HL-60 (cell line): ENCODE measurements at regions not wholly inside any gene's neighbourhood (a gene's known extent, or its start where the extent isn't known, plus 50 kb on each side); places are given as distances from the start of the nearest gene placed in this dataset.

ENCODE experiments used
- DNase-seq, 2 experiments: peaks; one replicate each; pipeline ENCODE4 v3.0.0-alpha.2; 2010 to 2020; ENCODE audit warnings: low read depth in 1 of 2, low spot score in 1 of 2
- H3K27ac ChIP-seq: fragments of 250-450 bp; sonication (Bioruptor Pico); replicated peaks from 2 replicates; pipeline ENCODE4 v1.5.1; 2020; ENCODE audit warnings: mild to moderate bottlenecking, moderate library complexity
- H3K27me3 ChIP-seq: fragments of 250-450 bp; sonication (Bioruptor Pico); 2 replicates; pipeline ENCODE4 v1.5.1; 2021; ENCODE audit warnings: mild to moderate bottlenecking, moderate library complexity; ENCODE audit not compliant: insufficient read depth, poor library complexity, severe bottlenecking
- H3K4me3 ChIP-seq: replicated peaks from 2 replicates; pipeline ENCODE4 v1.5.1; 2011; ENCODE audit warnings: mild to moderate bottlenecking, control low read depth, low read length; ENCODE audit not compliant: insufficient read depth
- CTCF ChIP-seq: IDR thresholded peaks from one replicate; pipeline ENCODE4 v1.5.1; 2011; ENCODE audit warnings: low read length, control low read depth, inconsistent platforms; ENCODE audit not compliant: insufficient read depth
- GABPA ChIP-seq: IDR thresholded peaks from 2 replicates; pipeline ENCODE4 v1.6.1; 2012; ENCODE audit warnings: low read depth
- POLR2AphosphoS5 ChIP-seq: IDR thresholded peaks from 2 replicates; pipeline ENCODE4 v1.6.1; 2012; ENCODE audit warnings: low read depth
- SPI1 ChIP-seq: IDR thresholded peaks from 2 replicates; pipeline ENCODE4 v1.6.1; 2012; ENCODE audit warnings: low read depth, mild to moderate bottlenecking, borderline replicate concordance
- TF ChIP-seq, protein P1 (sequence below): IDR thresholded peaks from 2 replicates; pipeline ENCODE4 v1.6.1; 2012; ENCODE audit warnings: low read depth; ENCODE audit not compliant: insufficient replicate concordance

GRCh38 chr14:58724206-58724605 lies 86.4 kb downstream of the DACT1 start:
- Histone ChIP-seq H3K4me3 (no peak overlapping the region), H3K27me3 (no peaks in the 10 kb centered on the region), H3K27ac (no peak overlapping the region)
- TF ChIP-seq CTCF: no peak
- no peak for TF ChIP-seq SPI1
- TF ChIP-seq GABPA: no peak
- TF ChIP-seq, protein P1, sequence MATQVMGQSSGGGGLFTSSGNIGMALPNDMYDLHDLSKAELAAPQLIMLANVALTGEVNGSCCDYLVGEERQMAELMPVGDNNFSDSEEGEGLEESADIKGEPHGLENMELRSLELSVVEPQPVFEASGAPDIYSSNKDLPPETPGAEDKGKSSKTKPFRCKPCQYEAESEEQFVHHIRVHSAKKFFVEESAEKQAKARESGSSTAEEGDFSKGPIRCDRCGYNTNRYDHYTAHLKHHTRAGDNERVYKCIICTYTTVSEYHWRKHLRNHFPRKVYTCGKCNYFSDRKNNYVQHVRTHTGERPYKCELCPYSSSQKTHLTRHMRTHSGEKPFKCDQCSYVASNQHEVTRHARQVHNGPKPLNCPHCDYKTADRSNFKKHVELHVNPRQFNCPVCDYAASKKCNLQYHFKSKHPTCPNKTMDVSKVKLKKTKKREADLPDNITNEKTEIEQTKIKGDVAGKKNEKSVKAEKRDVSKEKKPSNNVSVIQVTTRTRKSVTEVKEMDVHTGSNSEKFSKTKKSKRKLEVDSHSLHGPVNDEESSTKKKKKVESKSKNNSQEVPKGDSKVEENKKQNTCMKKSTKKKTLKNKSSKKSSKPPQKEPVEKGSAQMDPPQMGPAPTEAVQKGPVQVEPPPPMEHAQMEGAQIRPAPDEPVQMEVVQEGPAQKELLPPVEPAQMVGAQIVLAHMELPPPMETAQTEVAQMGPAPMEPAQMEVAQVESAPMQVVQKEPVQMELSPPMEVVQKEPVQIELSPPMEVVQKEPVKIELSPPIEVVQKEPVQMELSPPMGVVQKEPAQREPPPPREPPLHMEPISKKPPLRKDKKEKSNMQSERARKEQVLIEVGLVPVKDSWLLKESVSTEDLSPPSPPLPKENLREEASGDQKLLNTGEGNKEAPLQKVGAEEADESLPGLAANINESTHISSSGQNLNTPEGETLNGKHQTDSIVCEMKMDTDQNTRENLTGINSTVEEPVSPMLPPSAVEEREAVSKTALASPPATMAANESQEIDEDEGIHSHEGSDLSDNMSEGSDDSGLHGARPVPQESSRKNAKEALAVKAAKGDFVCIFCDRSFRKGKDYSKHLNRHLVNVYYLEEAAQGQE: no peak
- no peak for TF ChIP-seq POLR2AphosphoS5
- no peak for DNase-seq

DNA sequence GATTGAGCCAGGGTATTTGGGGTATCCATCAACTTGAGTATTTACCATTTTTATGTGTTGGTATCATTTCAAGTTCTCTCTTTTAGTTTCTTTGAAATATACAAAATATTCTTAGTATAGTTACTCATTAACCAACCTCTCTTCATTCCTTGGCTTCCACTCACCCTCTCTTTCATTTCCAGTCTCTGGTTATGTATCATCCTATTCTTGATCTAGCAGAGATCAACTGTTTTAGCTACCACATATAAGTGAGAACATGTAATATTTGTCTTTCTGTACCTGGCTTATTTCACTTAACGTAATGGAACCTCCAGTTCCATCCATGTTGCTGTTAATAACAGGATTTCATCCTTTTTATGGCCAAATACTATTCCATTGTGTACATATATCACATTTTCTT lies 86.9 kb downstream of the DACT1 start:
- no peak overlapping the region for H3K27ac ChIP-seq
- no peak overlapping the region for H3K4me3 ChIP-seq
- no peaks in the 10 kb centered on the region for H3K27me3 ChIP-seq
- TF ChIP-seq GABPA (no peak), POLR2AphosphoS5 (no peak), SPI1 (no peak), CTCF (no peak)
- TF ChIP-seq, protein P1: no peak
- no peak for DNase-seq

DNA sequence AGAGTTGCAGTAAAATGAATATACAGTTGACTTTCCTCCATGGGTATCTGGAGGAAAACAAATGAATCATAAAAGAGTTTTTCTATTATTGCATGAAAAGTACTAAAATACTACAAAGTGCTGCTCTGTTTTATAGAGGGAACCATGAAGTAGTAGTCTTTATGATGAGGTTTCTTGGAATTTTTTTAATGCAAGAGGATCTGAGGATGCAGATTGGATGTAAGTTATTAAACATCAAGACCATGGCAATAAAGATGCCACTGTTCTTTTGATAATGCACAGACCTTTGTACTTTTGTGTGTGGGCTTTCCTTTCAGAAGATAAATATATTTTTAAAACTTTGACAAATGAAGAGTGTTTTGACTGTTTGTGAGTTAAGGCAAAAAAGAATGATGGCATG lies 87.5 kb downstream of the DACT1 start:
- no peak overlapping the region for H3K4me3 ChIP-seq
- DNase-seq: no peak
- TF ChIP-seq GABPA (no peak), POLR2AphosphoS5 (no peak), CTCF (no peak), SPI1 (no peak)
- TF ChIP-seq, protein P1: no peak

More for the DNA sequence above, 87.5 kb downstream of the DACT1 start:
- no peak overlapping the region for H3K27ac ChIP-seq
- H3K27me3 ChIP-seq: no peaks in the 10 kb centered on the region
